Ishikawa (cell line): ENCODE measurements at regions not wholly inside any gene's neighbourhood (a gene's known extent, or its start where the extent isn't known, plus 50 kb on each side); places are given as distances from the start of the nearest gene placed in this dataset.

Experiments used
- CEBPB ChIP-seq: IDR thresholded peaks from 2 replicates; pipeline ENCODE4 v1.6.1; 2012
- CREB1 ChIP-seq: IDR thresholded peaks from 2 replicates; pipeline ENCODE4 v1.6.1; 2012; ENCODE audit warnings: low read depth
- EGR1 ChIP-seq: IDR thresholded peaks from 2 replicates; pipeline ENCODE4 v1.6.1; 2012
- EP300 ChIP-seq: IDR thresholded peaks from 2 replicates; pipeline ENCODE4 v1.6.1; 2012; ENCODE audit warnings: borderline replicate concordance
- FOXM1 ChIP-seq: IDR thresholded peaks from 2 replicates; pipeline ENCODE4 v1.6.1; 2012; ENCODE audit warnings: low read depth, borderline replicate concordance
- NFIC ChIP-seq: IDR thresholded peaks from 2 replicates; pipeline ENCODE4 v1.6.1; 2012
- RAD21 ChIP-seq: IDR thresholded peaks from 2 replicates; pipeline ENCODE4 v1.6.1; 2012; ENCODE audit warnings: low read depth
- TCF12 ChIP-seq: IDR thresholded peaks from 2 replicates; pipeline ENCODE4 v1.6.1; 2012; ENCODE audit warnings: low read depth
- TEAD4 ChIP-seq: IDR thresholded peaks from 2 replicates; pipeline ENCODE4 v1.6.1; 2012
- YY1 ChIP-seq: IDR thresholded peaks from 2 replicates; pipeline ENCODE4 v1.6.1; 2012; ENCODE audit warnings: low read depth
- ZBTB7A ChIP-seq: IDR thresholded peaks from 2 replicates; pipeline ENCODE4 v1.6.1; 2012; ENCODE audit warnings: low read depth
- TF ChIP-seq, protein P1 (sequence below): IDR thresholded peaks from 2 replicates; pipeline ENCODE4 v1.6.1; 2012
- TF ChIP-seq, protein P2 (sequence below): IDR thresholded peaks from 2 replicates; pipeline ENCODE4 v1.6.1; 2012
- TF ChIP-seq, protein P3 (sequence below): IDR thresholded peaks from 2 replicates; pipeline ENCODE4 v1.6.1; 2012; ENCODE audit warnings: low read depth, mild to moderate bottlenecking

DNA sequence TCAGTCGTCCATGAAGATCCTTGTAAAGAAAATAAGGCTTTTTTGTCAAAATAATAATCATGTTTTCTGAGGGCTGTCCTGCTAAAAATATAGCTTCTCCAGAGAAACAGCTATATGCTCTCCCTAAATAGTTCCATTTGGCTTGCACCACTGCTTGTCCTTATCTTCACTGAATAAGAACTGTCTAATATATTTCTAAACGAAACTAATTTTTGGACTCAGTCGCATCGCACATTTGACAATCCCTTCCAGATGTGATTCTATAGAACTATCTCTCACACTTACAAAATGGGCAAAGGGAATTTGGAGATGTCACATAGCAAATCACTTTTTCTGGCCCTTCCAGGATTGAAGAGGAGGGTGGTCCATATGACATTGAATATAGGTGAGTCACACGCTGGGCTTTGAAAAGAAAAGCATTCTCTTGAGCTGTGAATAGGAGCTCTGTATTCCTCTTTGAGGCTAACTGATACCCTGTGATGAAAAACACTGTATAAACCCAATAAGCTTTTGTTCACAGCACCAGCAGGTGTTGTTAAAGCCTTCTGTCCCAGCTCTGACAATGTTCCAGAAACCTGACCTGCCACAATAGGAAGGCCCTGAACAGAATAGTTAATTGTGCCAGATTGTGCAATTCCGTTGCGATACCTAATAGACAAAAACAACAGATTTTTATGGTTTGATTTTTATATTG is 1144.2 kb downstream of the ROBO2 start:
- TF ChIP-seq, protein P1, sequence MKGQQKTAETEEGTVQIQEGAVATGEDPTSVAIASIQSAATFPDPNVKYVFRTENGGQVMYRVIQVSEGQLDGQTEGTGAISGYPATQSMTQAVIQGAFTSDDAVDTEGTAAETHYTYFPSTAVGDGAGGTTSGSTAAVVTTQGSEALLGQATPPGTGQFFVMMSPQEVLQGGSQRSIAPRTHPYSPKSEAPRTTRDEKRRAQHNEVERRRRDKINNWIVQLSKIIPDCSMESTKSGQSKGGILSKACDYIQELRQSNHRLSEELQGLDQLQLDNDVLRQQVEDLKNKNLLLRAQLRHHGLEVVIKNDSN = no peak
- no peak for TF ChIP-seq YY1
- TF ChIP-seq CEBPB = no peak

DNA sequence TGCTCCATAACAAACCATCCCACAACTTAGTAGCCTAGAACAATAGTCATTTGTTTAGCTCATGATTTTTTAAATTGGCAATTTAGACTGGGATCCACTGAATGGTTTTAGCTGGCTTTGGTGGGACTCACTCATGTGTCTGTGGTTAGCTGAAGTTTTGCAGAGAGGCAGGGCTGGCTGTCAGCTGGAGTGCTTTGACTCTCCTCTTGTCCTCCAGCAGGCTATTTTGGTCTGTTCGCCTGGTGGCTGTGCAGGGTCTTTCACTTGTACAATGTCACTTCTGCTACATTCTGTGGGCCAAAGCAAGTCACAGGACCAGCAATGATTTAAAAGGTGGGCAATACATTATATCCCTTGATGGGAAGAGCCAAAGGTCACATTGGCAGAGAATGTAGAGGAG is 1146.5 kb downstream of the ROBO2 start:
- TF ChIP-seq, protein P2, sequence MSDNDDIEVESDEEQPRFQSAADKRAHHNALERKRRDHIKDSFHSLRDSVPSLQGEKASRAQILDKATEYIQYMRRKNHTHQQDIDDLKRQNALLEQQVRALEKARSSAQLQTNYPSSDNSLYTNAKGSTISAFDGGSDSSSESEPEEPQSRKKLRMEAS = no peak
- TF ChIP-seq RAD21 (no peak), EGR1 (no peak), NFIC (no peak), TEAD4 (no peak), EP300 (no peak), FOXM1 (no peak), TCF12 (no peak)
- TF ChIP-seq, protein P1 = no peak

DNA sequence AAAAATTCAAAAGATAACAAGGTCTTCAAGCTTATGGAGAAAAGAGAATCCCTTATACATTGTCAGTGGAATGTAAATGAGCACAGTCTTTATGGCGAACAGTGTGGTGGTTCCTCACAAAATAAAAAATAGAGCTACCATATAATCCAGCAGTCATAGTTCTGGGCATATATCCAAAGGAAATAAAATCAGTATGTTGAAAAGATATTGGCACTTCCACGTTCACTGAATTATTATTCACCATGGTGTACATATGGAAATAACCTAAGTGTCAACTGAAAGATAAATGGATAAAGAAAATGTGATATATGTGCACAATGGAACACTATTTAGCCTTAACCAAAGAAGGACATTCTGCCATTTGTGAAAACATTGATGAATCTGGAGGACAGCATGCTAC is 1161.2 kb downstream of the ROBO2 start:
- TF ChIP-seq ZBTB7A = no peak
- no peak for TF ChIP-seq EGR1
- TF ChIP-seq, protein P3, sequence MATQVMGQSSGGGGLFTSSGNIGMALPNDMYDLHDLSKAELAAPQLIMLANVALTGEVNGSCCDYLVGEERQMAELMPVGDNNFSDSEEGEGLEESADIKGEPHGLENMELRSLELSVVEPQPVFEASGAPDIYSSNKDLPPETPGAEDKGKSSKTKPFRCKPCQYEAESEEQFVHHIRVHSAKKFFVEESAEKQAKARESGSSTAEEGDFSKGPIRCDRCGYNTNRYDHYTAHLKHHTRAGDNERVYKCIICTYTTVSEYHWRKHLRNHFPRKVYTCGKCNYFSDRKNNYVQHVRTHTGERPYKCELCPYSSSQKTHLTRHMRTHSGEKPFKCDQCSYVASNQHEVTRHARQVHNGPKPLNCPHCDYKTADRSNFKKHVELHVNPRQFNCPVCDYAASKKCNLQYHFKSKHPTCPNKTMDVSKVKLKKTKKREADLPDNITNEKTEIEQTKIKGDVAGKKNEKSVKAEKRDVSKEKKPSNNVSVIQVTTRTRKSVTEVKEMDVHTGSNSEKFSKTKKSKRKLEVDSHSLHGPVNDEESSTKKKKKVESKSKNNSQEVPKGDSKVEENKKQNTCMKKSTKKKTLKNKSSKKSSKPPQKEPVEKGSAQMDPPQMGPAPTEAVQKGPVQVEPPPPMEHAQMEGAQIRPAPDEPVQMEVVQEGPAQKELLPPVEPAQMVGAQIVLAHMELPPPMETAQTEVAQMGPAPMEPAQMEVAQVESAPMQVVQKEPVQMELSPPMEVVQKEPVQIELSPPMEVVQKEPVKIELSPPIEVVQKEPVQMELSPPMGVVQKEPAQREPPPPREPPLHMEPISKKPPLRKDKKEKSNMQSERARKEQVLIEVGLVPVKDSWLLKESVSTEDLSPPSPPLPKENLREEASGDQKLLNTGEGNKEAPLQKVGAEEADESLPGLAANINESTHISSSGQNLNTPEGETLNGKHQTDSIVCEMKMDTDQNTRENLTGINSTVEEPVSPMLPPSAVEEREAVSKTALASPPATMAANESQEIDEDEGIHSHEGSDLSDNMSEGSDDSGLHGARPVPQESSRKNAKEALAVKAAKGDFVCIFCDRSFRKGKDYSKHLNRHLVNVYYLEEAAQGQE = no peak

DNA sequence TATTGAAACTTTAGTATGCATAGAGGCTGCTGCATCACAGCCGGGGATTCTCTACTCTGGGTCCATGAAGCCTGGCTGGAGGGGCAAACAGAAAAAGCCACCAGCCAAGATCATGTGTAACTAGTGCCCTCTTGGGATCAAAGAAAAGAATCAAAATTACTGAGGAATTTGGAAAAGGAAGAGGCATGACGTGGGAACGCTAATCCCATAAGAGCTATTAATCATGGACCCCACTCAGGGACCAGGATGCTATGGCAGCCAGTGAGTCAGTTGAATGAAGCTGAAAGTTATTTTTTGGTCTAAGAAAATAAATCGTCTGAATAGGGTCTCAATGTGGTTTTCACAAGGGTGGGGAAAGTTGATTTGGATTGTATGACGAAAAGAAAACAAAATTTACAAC is 1165.1 kb downstream of the ROBO2 start:
- TF ChIP-seq EP300 (no peak), RAD21 (peak; percentile 37)

DNA sequence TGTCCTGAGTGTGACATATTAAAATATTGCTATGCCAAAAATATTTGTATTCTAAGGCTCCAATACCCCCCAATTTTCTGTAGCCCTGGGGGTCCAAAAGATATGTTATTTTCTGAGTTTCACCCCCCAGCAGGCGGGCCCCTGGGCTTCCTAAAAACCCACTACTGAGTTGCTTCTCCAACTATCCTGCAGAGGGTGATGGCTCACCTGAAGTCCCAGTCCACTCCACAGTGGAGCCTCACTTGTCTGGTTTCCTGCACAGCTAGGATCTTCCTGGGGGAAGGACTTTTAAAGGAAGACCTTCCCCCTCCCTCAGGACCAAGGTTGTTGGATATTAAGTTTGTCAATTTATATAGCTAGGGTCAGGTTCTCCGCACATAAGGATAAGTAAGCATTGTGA is 1181.4 kb downstream of the ROBO2 start:
- TF ChIP-seq EP300 (no peak), ZBTB7A (no peak), FOXM1 (no peak), TCF12 (no peak), CREB1 (no peak), YY1 (no peak), RAD21 (0 out of 2 replicates have a peak, but pooled peaks have one; percentile 10)
- TF ChIP-seq, protein P3 = no peak

DNA sequence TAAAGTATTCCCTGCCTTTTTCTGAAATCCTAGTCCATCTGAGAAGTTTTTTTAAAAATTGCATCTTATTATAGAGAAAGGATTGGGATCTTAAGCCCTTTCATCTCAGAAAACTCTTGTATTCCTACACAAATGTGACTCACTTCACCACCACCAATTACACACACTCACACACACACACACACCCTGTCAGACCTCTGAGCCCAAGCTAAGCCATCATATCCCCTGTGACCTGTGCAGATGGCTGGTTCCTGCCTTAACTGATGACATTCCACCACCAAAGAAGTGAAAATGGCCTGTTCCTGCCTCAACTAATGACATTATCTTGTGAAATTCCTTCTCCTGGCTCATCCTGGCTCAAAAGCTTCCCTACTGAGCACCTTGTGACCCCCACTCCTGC is 1181.9 kb downstream of the ROBO2 start:
- TF ChIP-seq, protein P2 = no peak
- TF ChIP-seq EP300 = no peak

DNA sequence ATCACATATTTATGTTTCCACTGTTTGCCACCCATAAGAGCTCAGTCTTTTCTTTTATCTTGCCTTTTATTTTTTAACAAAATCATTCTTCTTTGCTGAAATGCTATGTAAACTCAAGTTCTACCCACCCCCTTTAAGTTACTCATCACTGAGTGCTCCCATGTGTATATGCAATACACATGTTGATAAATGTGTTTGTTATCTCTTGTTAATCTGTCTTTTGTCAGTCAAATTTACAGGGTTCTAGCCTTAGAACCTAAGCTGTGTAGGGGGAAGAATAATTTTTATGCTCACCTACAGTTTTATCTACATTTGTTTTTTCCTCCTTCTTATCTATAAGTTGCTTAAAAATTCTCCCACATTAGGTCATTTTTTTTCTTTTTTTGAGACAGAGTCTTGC is 1195.9 kb downstream of the ROBO2 start:
- TF ChIP-seq EGR1 (no peak), EP300 (no peak), YY1 (no peak), NFIC (no peak)

DNA sequence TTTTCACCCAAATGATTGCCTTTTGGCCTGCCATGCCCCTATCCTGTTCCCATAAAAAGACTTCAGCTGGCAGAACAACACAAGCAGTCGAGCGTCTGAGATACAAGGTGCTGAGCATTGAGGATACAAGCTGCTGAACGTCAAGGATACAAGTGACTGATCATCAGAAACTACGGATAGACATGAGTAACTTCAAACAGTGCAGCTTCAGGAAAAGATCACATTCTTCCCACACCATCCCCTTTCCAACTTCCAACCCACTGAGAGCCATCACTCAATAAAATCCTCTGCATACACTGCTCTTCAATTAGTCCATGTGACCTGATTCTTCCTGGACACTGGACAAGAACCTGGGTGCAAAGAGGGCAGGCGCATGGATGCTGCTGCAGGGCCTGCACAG is 1198.9 kb downstream of the ROBO2 start:
- TF ChIP-seq ZBTB7A (no peak), RAD21 (no peak), EP300 (no peak), FOXM1 (no peak), CEBPB (no peak)
- TF ChIP-seq, protein P2 = no peak
- TF ChIP-seq, protein P1 = no peak
- TF ChIP-seq, protein P3 = no peak
